GM23338 (cell line): ENCODE measurements at regions not wholly inside any gene's neighbourhood (a gene's known extent, or its start where the extent isn't known, plus 50 kb on each side); places are given as distances from the start of the nearest gene placed in this dataset.

Source experiments
- POLR2AphosphoS5 ChIP-seq: IDR thresholded peaks from 2 replicates; pipeline ENCODE4 v1.6.1; 2016; ENCODE audit warnings: antibody characterized with exemption, low read depth
- TF ChIP-seq, protein P1 (sequence below), 2 experiments: fragments of 200-600 bp in 1 of 2; sonication (generic) in 1 of 2; conservative IDR thresholded peaks; 2 replicates each; pipeline versions ENCODE4 v1.5.1 to v1.6.1; 2016 to 2017; ENCODE audit warnings: antibody characterized with exemption in 2 of 2, low read depth in 2 of 2, mild to moderate bottlenecking in 2 of 2, moderate library complexity in 1 of 2

DNA sequence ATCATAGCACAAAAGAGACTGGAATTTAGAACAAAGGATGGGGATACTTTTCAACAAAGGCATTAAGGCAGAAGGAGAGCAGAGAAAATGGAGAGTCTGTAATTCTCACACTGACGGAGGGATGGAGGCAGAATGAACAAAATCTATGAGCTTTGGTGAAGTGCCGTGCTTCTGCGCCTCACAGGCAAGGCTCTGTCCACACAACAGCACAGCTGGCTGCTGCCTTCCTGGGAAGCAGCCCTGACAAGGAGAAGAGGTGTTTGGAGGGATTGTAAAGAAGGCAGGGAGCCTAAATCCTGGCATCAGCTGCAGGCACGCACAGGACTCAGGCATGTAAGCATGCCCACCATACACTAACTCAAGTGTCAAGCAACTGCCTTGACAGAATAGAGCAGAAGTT, 485.2 kb upstream of the KIF2A start:
- TF ChIP-seq, protein P1, sequence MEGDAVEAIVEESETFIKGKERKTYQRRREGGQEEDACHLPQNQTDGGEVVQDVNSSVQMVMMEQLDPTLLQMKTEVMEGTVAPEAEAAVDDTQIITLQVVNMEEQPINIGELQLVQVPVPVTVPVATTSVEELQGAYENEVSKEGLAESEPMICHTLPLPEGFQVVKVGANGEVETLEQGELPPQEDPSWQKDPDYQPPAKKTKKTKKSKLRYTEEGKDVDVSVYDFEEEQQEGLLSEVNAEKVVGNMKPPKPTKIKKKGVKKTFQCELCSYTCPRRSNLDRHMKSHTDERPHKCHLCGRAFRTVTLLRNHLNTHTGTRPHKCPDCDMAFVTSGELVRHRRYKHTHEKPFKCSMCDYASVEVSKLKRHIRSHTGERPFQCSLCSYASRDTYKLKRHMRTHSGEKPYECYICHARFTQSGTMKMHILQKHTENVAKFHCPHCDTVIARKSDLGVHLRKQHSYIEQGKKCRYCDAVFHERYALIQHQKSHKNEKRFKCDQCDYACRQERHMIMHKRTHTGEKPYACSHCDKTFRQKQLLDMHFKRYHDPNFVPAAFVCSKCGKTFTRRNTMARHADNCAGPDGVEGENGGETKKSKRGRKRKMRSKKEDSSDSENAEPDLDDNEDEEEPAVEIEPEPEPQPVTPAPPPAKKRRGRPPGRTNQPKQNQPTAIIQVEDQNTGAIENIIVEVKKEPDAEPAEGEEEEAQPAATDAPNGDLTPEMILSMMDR (conservative IDR thresholded peaks at IDR 0.05; ENCODE audit: low read depth in 2 of 2): no peak
- TF ChIP-seq POLR2AphosphoS5: no peak
